HG03354 (cell line): ENCODE measurements at regions not wholly inside any gene's neighbourhood (a gene's known extent, or its start where the extent isn't known, plus 50 kb on each side); places are given as distances from the start of the nearest gene placed in this dataset.

Experiments used
- ATAC-seq: cut with Tn5 transposase; IDR thresholded peaks from one replicate; pipeline ENCODE4 v1.9.1; 2021; ENCODE audit warnings: mild to moderate bottlenecking; ENCODE audit not compliant: unreplicated experiment, poor library complexity, severe bottlenecking

- no peak for ATAC-seq
Measured at GRCh38 chr21:26747216-26747615, 98.0 kb downstream of the ADAMTS1 start.

- no peak for ATAC-seq
Measured at GRCh38 chr21:26743524-26743923, 101.7 kb downstream of the ADAMTS1 start.

- ATAC-seq, result no peak
Measured at GRCh38 chr21:26739189-26739588, 106.0 kb downstream of the ADAMTS1 start.

- no peak for ATAC-seq
Measured at GRCh38 chr21:26736449-26736848, 108.8 kb downstream of the ADAMTS1 start.

GRCh38 chr21:26732432-26733221 lies 112.6 kb downstream of the ADAMTS1 start:
- ATAC-seq, result no peak

GRCh38 chr21:26719750-26720149 lies 125.5 kb downstream of the ADAMTS1 start:
- ATAC-seq, result no peak

- no peak for ATAC-seq
Measured at GRCh38 chr21:26717146-26717739, 128.0 kb downstream of the ADAMTS1 start.

GRCh38 chr21:26715878-26716506 lies 129.2 kb downstream of the ADAMTS1 start:
- peak; percentile 71 for ATAC-seq

GRCh38 chr21:26715116-26715515 lies 130.1 kb downstream of the ADAMTS1 start:
- ATAC-seq, result no peak

GRCh38 chr21:26710155-26710554 lies 135.1 kb downstream of the ADAMTS1 start:
- ATAC-seq, result no peak

GRCh38 chr21:26709090-26709489 lies 136.0 kb upstream of the CYYR1 start:
- ATAC-seq, result no peak

- no peak for ATAC-seq
Measured at GRCh38 chr21:26708223-26708800, 135.2 kb upstream of the CYYR1 start.

GRCh38 chr21:26707246-26707645 lies 134.2 kb upstream of the CYYR1 start:
- no peak for ATAC-seq

- no peak for ATAC-seq
Measured at GRCh38 chr21:26698416-26698815, 125.3 kb upstream of the CYYR1 start.

GRCh38 chr21:26691416-26691815 lies 118.3 kb upstream of the CYYR1 start:
- ATAC-seq, result no peak

GRCh38 chr21:26686705-26687104 lies 113.6 kb upstream of the CYYR1 start:
- no peak for ATAC-seq

- ATAC-seq, result peak; percentile 81
Measured at GRCh38 chr21:26686278-26686677, 113.2 kb upstream of the CYYR1 start.

- ATAC-seq, result no peak
Measured at GRCh38 chr21:26684889-26685288, 111.8 kb upstream of the CYYR1 start.

- ATAC-seq, result no peak
Measured at GRCh38 chr21:26683996-26684395, 110.9 kb upstream of the CYYR1 start.

- ATAC-seq, result no peak
Measured at GRCh38 chr21:26679284-26679683, 106.2 kb upstream of the CYYR1 start.

GRCh38 chr21:26674323-26674722 lies 101.2 kb upstream of the CYYR1 start:
- no peak for ATAC-seq
